GM18870 (cell line): ENCODE measurements at regions not wholly inside any gene's neighbourhood (a gene's known extent, or its start where the extent isn't known, plus 50 kb on each side); places are given as distances from the start of the nearest gene placed in this dataset.

ENCODE experiments used
- ATAC-seq: cut with Tn5 transposase; IDR thresholded peaks from one replicate; pipeline ENCODE4 v1.9.1; 2021; ENCODE audit warnings: moderate library complexity; ENCODE audit not compliant: unreplicated experiment

DNA sequence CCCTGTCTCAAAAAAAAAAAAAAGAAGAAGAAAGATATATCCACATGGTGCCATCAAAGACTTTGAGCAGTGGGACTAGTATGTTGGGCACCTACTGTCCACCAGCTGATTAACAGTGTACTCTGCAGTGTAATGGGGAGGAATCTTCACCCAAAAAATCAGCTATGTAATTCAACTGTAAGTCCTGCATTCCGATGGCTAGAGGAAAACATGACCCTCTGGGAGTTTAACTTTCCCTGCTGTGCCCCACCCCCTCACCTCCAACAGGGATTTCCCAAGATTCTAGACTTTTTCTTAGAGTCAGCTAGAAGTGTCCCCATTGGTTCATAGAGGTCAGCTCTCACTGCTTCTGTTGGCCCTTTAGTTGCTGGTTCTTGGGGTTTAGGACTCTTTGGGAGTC, 221.2 kb upstream of the CLINT1 start:
- ATAC-seq = no peak

DNA sequence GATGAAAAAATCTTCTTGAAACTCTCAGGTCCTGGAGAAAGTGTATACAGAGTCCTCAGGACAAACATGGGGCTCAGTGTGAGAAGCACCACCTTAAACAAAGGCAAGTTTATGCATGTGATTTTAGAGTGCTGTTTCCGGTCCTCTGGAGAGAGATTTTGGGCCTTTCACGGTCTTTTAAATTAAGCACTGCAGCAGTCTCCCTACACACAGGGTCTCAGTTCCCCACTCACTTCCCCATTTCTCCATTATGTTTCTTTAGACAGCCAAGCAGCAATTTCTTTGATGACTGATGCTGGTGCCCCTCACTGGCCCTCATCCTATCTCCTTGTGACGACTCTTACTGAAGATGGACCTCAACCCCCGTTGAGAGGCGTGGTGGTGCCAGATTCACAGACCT, 220.2 kb upstream of the CLINT1 start:
- no peak for ATAC-seq

DNA sequence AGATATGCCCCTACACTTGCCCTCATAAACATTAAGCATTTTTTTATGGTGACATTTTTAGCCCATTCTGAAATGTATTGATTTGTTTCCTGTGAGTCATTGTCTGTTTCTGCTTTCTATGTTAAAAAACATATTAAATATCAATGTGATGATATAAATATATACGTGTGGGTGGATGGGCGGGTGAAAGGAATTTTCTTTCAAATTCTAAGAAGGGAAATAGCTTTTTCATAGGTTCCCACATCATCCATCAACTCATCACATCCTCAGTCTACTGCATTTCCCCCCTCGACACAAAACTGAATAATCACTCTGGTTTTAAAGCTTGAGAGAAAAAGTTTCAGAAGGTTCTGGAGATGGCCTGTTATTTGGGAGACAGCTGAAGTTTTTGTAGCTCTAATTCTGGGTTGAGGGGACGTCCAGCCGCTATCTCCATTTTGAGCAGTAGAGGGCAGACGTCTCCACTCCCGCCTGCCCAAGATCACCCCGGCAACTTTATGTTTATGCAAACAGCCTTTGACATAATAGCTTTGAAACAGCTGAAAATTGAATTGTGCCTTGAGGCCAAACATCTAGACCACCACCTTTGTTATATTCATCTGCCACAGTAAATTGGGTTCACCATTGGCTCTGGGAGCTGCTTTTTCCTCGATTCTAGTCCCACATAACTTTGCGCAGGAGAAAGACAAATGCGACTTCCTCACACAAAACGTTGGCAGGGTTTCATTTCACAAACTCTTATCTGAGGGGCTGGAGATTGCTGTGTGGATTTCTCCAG, 216.2 kb upstream of the CLINT1 start:
- no peak for ATAC-seq

DNA sequence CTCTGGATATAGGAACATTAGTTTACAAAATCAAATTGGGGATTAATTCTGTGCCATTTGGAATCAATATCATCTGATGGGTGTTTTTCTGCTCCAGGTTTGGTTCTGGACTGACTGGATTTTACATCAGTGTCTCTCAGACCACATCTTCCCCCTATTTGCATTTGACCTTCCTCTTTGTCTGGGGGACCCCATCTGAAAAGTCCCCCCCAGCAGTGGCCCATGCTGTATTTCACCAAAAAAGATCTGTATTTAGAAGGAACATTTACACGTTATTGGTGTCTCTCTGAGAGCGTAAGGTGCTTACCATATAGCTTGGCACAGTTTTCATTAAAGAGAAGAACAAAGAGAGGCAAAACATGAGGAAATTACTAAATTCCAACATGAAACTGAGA, 215.6 kb upstream of the CLINT1 start:
- ATAC-seq = no peak

DNA sequence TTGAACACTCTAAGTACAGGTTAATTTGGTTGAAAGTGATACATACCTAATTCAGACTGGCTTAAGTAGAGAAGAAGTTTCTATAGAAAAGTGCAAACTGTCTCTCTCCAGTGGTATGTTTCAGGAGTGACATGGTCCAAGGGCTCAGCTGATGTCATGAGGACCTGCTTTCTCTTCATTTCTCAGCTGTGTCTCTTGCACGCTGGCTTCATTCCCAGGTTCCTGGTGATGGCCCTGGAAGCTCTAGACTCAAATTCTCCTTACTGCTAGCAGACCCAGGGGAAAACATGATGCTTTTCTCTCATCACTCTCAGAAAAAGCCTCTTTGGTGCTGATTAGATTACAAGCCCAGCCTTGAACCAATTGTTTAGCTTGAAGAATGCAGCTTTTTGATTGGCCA, 211.9 kb upstream of the CLINT1 start:
- no peak for ATAC-seq

DNA sequence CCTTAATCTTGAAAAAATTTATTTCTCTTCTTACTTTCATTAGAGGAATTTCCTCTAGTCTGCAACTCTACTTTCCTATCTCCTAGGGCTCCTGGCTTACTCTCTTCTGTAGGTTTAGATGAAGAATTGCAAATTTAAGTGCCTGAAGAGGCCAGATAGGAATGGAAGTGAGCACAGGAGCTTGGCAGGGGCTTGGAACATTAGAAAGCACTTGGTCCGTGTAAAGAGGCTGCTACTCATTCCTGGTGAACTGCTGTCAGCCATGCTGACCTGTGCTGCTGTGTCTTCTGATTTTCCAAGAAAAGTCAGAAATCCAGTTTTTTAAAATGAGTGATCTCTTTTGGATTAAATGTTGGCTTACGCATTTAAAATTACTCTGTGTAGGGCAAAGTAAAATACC, 210.9 kb upstream of the CLINT1 start:
- no peak for ATAC-seq

DNA sequence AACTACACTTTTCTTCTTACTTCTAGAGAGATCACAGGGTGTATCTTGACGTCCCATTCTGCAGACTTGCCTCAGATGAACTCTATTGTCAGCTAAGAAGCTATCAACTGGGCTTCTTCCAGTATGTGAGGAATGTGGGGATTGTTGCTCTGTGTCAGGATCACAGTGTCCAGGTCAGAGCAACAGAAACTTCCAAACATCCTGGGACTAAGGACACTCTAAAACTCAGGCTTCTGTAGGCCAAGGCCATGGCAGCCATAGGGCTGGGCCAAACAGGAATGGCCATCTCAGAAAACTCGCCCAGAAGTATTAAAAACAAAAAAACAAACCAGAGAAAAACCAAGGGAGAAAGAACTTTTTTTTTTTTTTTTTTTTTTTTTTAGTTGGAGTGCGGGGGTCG, 210.0 kb upstream of the CLINT1 start:
- no peak for ATAC-seq

DNA sequence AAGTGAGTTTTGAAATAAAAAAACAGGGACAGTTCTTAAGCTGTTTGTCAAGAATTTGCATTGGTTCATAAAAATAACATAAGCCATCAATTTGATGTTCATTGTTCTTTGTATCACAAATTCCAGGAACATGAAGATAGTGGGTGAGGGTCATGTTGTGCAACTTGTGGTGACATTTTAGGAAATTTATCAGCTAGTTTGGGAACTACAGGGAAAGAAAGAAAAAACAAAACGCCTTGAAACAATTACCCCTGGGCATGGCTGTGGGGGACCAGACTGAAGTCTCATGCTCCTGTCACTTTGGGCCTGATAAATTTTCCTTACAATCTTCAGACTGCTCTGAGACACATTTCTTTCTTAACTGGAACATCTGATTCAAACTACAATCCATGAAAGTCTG, 207.1 kb upstream of the CLINT1 start:
- ATAC-seq = no peak

DNA sequence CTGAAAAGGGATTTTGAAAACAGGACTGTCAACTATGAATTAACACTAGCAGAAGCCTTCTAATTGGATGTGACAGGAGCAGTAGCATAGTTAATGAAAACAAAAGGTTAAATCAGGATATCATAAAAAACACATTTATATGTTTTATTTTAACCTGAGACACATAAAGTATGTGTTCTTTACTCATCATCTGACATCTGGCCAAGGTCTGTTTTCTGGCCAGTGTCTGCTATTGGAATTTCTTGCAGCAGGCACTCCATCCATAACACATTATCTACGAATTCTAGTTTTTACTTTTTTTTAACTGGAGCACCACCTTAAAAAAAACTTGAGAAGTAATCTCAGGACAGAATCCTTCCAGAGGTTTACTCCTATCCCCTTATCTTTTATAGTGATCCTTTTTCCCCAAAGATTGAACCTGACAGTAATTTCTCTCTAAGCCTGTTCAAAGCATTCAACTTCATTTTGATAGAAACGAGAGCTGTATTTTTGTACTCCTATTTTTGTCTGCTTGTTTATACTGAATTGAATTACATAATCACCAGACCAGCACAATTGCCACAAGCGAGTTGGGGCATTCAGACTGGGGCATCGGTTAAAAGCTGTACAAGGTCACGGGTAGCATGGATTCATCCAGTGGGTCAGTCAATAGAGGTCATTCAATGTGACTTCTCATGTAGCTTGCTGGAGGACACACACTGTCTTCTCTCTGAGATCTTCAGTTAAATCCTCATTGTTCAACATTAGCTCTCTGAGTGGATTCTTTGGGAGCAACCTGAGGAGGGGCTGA, 205.6 kb upstream of the CLINT1 start:
- ATAC-seq = no peak

DNA sequence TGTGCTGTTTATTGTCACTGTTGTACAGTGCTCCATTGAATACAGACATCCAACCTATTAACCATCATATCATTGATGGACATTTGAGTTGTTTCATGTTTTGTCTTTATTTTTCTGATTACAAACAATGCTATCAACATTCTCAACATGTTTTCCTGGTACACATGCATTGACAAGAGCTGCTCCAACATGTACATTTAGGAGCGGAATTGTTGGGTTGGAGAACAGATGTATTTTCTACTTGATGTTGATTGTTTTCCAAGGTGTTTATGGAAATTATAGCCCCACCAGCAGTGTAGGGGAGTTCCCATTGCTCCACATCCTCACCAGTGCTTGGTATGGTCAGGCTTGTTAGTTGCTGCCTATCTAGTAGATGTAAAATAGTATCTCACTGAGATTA, 204.1 kb upstream of the CLINT1 start:
- ATAC-seq = no peak

DNA sequence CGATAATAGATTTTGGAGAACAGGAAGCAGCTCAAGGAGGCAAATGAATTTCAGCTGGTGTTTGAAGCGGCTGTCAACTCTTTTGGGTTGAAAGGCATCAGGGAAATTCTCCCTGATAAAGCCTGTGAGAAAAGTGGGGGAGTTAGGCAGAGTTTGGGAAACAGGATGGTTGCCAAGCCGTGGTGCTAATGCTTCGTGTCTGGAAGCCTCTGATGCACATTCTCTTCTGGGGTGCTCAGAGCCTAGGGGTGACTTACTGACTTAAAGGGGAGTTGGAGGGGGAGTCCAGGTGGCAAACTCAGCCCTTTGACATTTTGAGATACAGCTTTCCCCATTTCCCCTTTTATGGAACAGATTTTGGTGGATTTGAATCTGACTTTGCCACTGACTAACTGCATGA, 202.5 kb upstream of the CLINT1 start:
- no peak for ATAC-seq

DNA sequence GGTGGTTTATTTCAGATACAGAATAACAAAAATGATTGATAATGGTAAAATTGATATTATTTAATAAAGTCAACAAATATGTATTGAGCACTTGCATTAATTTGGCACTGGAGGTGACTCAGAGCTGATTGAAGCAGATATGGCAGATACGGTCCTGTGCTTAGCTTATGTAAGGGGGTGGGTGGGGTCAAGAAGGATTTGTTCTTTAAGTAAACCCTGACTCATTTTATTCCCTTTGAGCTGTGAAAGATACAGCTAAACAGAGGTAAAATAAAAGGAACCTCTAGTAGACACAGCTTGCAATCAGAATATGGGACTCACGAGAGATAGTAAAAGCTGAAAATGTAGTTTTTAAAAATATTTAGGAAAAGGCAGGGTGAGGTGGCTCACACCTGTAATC, 201.3 kb upstream of the CLINT1 start:
- ATAC-seq = no peak

DNA sequence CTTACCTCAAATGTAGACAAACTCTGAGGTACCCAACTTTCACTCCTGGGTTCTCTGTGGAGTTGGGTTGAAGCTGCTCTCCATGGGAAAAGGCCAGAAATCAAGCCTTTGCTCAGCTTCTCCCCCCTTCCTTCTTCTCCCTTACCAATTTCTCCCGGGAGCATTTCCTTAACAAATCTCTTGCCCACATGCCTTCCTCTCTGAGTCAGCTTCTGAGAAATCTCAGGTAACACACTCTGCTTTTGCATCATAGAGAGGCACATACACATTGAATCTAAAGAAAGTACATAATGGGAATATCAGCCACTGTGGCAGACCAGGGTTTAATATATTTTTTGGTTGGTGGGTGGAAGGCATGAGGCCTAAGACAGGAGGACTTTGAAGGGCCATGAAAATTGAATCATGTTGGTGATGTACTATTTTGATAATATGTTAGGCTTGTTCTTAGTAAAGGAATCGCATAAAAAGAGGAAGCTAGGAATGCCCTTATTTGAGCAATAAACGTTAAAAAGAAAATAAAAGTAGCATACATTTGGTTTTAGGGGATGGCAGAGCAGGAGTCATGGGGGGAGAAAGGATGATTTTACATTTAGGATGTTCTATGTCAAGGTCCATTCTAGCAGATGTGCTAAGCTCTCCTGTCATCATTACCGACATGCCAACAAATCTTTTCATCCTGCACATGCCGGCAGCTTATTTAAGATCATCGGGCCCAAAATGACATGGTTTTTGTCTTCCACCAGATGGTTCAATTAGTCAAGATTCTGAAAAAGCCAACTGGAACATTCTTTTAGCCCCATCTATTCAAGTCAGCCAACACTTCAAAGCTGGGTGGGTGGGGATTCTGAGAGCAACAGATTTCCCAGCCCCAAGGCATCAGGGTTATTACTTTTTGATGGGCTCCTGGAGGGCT, 199.5 kb upstream of the CLINT1 start:
- no peak for ATAC-seq

DNA sequence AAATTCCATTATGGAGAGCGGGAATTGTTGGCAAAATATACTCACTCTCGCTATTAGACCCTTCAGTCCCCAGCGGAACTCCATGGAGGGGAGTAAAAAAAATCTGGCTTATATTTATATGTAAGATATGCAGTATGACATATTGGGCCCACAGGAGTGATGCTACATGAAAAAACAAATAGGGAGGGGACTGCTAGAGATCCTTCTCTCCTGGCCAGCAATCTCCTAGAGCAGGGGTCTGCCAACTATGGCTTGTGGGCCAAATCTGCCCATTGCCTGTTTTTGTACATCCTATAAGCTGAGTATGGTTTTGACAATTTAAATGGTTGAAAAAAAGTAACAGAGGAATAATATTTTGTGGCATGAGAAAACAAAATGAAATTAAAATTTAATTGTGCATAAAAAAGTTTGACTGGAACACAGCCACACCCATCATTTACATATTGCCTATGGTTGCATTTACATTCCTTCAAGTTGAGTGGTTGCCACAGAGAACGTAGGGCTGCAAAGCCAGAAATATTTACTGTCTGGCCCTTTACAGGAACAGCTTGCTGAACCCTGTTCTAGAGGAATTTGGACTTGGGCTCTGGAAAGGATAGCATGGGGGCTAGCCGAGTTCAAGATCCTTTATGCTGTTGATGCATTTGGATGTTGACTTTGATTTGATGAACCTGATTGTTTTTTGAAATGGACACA, 197.3 kb upstream of the CLINT1 start:
- ATAC-seq = no peak

DNA sequence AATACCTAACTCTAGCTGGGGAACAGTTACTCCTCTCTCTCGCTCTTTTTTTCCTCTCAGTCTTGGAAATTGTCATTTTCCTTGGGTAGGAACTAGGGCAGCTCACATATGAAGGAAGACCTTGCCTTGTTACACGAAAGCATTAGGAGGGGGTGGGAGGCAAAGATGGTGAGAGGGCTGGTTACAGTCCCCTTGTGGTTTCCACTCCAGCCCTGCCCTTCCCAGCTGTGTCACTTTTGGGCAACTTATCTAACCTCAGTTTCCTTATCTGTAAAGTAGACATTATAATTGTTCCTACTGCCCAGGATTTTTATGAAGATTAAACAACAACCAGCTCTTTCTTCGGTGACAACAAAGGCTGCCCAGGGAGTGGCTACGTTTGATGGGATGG, 196.2 kb upstream of the CLINT1 start:
- no peak for ATAC-seq

DNA sequence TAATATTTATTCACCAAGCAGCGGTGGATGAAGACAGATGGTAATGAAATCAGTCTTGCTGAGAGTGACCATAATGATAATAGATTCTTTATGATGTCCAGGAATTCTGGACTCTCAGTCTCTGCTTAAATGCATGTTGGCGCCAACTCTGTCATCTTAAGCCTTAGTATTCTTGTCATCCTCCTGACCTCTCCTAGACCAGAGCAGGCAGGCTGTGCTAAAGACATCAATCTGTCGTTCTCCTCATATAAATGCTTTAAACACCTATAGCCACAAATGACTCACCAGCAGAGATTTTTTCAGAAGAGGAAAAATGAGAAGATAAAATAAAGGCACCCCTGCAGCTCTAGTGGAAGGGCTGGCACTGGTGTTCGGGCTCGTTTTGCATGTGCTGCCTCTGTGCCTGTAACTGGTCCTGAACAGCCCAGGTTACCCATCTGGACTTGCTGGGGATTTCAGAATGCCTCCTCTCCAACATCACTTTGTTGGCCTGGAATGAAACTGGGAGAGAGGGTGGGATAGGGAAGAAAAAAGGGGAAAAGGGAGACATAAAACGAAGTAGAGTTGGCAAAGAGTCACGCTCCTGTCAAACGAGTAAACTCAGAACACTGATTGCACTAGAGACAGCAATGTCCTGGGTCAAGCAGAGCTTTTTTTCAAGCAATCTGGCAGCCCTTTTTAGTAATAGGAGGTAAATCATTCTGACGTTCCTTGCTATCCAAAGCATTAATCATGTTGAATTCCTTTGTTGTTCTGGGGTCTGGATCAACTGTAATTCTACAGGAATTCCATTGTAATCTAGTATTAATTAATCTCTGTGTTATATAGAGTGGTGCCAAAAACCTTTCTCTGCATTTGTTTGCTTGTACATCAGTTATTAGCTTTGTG, 195.5 kb upstream of the CLINT1 start:
- no peak for ATAC-seq

DNA sequence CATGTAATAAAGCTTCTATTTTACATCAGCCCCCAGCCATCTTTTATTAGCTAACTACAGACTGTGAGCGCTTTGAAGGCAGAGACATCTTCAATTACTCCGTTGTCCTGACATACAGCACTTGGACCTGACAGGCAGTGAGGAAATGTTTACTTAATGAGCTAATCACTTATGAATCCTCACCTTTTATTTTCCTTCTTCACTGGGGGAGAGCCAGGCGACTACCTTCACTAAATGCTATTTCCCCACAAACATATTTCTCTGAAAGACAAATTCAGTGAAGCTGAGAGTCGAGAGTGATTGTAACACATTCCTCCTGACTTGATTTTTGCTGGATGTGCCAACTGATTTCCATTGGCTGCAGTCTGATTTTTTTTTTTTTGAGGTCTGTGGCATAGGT, 192.1 kb upstream of the CLINT1 start:
- no peak for ATAC-seq

DNA sequence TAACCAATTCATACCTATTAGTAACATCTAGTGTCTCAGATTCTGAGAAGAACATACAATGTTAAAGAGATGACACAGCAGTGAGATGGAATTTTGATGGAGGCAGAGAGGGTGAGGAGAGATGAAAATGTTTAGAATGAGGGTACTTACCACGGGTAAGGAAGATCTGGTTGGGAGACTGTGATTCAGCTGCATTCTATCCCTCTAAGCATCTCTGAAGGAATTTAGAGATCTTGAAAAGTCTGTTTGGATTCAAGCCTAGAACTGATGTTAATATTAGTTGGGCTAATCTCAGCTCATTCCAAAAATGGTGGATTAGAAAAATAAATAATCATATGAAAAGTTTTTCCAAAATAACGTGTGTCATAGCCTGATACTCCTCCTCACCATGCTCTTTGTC, 191.5 kb upstream of the CLINT1 start:
- ATAC-seq = no peak

DNA sequence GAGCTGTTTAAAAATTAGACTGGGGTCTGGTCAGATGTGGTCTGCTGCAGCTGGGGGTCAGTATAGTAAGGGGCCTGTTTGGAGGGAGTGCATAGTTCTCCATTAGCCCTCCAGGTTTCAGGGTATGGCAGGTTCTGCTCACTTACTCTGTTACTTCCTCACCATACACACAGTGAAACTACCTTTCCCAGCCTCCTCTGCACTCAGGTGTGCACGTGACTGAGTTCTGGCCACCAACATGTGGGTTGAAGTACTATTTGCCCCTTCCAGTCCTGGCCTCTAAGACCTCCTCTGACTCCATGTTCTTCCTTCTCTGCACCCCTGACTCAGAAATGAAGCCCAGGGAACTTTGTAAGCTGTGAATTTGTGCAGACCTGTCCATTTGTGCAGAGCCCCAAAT, 190.5 kb upstream of the CLINT1 start:
- no peak for ATAC-seq

DNA sequence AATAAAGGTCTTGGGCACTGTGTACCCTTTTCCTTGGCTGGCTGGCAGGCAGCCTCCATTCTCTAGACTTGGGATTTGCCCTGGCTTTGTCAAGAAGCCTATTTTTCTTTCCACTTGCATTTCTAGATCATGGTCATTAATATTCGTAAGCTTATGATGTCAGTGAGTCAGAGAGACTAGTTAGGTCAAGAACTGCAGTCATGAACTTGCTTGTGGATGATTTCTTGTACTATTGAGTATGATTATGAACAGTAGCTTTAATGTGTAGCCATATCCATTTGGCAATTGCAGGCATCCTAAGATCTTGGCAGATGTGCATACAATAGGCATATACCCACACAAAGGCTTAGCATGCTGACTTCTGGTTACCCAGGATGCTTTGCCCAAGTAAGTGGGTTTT, 186.8 kb upstream of the CLINT1 start:
- no peak for ATAC-seq
